Inflammatory macrophage (primary cell): ENCODE measurements at regions not wholly inside any gene's neighbourhood (a gene's known extent, or its start where the extent isn't known, plus 50 kb on each side); places are given as distances from the start of the nearest gene placed in this dataset.

Source experiments
- DNase-seq, 2 donors: peaks; one replicate each; pipeline ENCODE4 v3.0.0-alpha.2; 2020 to 2022

GRCh38 chr2:40507432-40507831 is 55.5 kb upstream of the SLC8A1 start:
- peak in 1 of 2 donors; percentile 38 for DNase-seq

- DNase-seq: no peak
Observed at GRCh38 chr2:40510304-40510703, 58.4 kb upstream of the SLC8A1 start.

- peak; percentile 88 to 90 for DNase-seq
Observed at GRCh38 chr2:40511661-40512213, 59.8 kb upstream of the SLC8A1 start.

- DNase-seq: no peak
Observed at GRCh38 chr2:40512256-40512655, 60.4 kb upstream of the SLC8A1 start.

- peak in 1 of 2 donors; percentile 77 for DNase-seq
Observed at GRCh38 chr2:40513201-40513600, 61.3 kb upstream of the SLC8A1 start.

GRCh38 chr2:40516604-40517003 is 64.7 kb upstream of the SLC8A1 start:
- DNase-seq: no peak

- DNase-seq: no peak
Observed at GRCh38 chr2:40528564-40528963, 76.7 kb upstream of the SLC8A1 start.

GRCh38 chr2:40531359-40531758 is 79.5 kb upstream of the SLC8A1 start:
- DNase-seq: no peak

GRCh38 chr2:40534528-40534927 is 82.6 kb upstream of the SLC8A1 start:
- no peak for DNase-seq

- DNase-seq: no peak
Observed at GRCh38 chr2:40535972-40536371, 84.1 kb upstream of the SLC8A1 start.

- DNase-seq: no peak
Observed at GRCh38 chr2:40540026-40540425, 88.1 kb upstream of the SLC8A1 start.

- DNase-seq: no peak
Observed at GRCh38 chr2:40543381-40543780, 91.5 kb upstream of the SLC8A1 start.

- no peak for DNase-seq
Observed at GRCh38 chr2:40544072-40544471, 92.2 kb upstream of the SLC8A1 start.

- no peak for DNase-seq
Observed at GRCh38 chr2:40545645-40546044, 93.8 kb upstream of the SLC8A1 start.

GRCh38 chr2:40546439-40547191 is 94.7 kb upstream of the SLC8A1 start:
- peak in 1 of 2 donors; percentile 26 for DNase-seq

- no peak for DNase-seq
Observed at GRCh38 chr2:40548521-40548920, 96.6 kb upstream of the SLC8A1 start.

GRCh38 chr2:40550085-40550484 is 98.2 kb upstream of the SLC8A1 start:
- DNase-seq: no peak

GRCh38 chr2:40551081-40551480 is 99.2 kb upstream of the SLC8A1 start:
- DNase-seq: no peak

GRCh38 chr2:40554665-40555294 is 102.9 kb upstream of the SLC8A1 start:
- DNase-seq: peak; percentile 79 to 86

GRCh38 chr2:40556293-40556692 is 104.4 kb upstream of the SLC8A1 start:
- DNase-seq: peak; percentile 9 to 37

- no peak for DNase-seq
Observed at GRCh38 chr2:40556739-40557138, 104.8 kb upstream of the SLC8A1 start.

GRCh38 chr2:40558761-40559160 is 106.9 kb upstream of the SLC8A1 start:
- peak; percentile 65 to 80 for DNase-seq

- DNase-seq: no peak
Observed at GRCh38 chr2:40559175-40559574, 107.3 kb upstream of the SLC8A1 start.

- peak; percentile 27 to 85 for DNase-seq
Observed at GRCh38 chr2:40564184-40564583, 112.3 kb upstream of the SLC8A1 start.
